Nephron (organoid): ENCODE measurements at regions not wholly inside any gene's neighbourhood (a gene's known extent, or its start where the extent isn't known, plus 50 kb on each side); places are given as distances from the start of the nearest gene placed in this dataset.

Experiments
- H3K27ac Mint-ChIP-seq, 3 experiments: 2 replicates each; pipeline ENCODE4 v1.8.0; 2020; ENCODE audit warnings: mixed read lengths in 3 of 3, mild to moderate bottlenecking in 2 of 3, moderate library complexity in 1 of 3
- H3K27me3 Mint-ChIP-seq: 2 replicates; pipeline ENCODE4 v1.8.0; 2021; ENCODE audit warnings: low read depth, mild to moderate bottlenecking, moderate library complexity, mixed read lengths
- H3K36me3 Mint-ChIP-seq: 2 replicates; pipeline ENCODE4 v1.8.0; 2020; ENCODE audit warnings: low read depth, mixed read lengths
- H3K4me1 Mint-ChIP-seq: 2 replicates; pipeline ENCODE4 v1.8.0; 2020; ENCODE audit warnings: mixed read lengths
- H3K4me3 Mint-ChIP-seq, 3 experiments: 2 replicates each; pipeline ENCODE4 v1.8.0; 2020; ENCODE audit warnings: mild to moderate bottlenecking in 3 of 3, mixed read lengths in 3 of 3, moderate library complexity in 2 of 3
- H3K9me3 Mint-ChIP-seq: 2 replicates; pipeline ENCODE4 v1.8.0; 2020; ENCODE audit warnings: mixed read lengths
- TF ChIP-seq, protein P1 (sequence below), 3 experiments: fragments of 200-600 bp; sonication (generic); IDR thresholded peaks; one replicate each; pipeline ENCODE4 v1.5.0; 2021; ENCODE audit warnings: antibody characterized with exemption in 3 of 3; ENCODE audit not compliant: unreplicated experiment in 3 of 3

GRCh38 chr12:124679533-124680371 is 112.3 kb upstream of the NCOR2 start:
- Mint-ChIP-seq H3K36me3 (peaks cover 6% of the 10 kb centered on the region), H3K4me1 (peaks cover 67% of the 10 kb centered on the region), H3K4me3 (no peak overlapping the region), H3K9me3 (no peaks in the 10 kb centered on the region), H3K27me3 (peaks cover 23% of the 10 kb centered on the region), H3K27ac (peak overlapping the region; percentile 75 to 85 (median 84))
- TF ChIP-seq, protein P1, sequence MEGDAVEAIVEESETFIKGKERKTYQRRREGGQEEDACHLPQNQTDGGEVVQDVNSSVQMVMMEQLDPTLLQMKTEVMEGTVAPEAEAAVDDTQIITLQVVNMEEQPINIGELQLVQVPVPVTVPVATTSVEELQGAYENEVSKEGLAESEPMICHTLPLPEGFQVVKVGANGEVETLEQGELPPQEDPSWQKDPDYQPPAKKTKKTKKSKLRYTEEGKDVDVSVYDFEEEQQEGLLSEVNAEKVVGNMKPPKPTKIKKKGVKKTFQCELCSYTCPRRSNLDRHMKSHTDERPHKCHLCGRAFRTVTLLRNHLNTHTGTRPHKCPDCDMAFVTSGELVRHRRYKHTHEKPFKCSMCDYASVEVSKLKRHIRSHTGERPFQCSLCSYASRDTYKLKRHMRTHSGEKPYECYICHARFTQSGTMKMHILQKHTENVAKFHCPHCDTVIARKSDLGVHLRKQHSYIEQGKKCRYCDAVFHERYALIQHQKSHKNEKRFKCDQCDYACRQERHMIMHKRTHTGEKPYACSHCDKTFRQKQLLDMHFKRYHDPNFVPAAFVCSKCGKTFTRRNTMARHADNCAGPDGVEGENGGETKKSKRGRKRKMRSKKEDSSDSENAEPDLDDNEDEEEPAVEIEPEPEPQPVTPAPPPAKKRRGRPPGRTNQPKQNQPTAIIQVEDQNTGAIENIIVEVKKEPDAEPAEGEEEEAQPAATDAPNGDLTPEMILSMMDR (IDR thresholded peaks at IDR 0.05; ENCODE audit: unreplicated experiment in 3 of 3): no peak

GRCh38 chr12:124679047-124679446 is 111.6 kb upstream of the NCOR2 start:
- TF ChIP-seq, protein P1 (IDR thresholded peaks at IDR 0.05; ENCODE audit: unreplicated experiment in 3 of 3): no peak
- H3K36me3 Mint-ChIP-seq: peaks cover 6% of the 10 kb centered on the region

DNA sequence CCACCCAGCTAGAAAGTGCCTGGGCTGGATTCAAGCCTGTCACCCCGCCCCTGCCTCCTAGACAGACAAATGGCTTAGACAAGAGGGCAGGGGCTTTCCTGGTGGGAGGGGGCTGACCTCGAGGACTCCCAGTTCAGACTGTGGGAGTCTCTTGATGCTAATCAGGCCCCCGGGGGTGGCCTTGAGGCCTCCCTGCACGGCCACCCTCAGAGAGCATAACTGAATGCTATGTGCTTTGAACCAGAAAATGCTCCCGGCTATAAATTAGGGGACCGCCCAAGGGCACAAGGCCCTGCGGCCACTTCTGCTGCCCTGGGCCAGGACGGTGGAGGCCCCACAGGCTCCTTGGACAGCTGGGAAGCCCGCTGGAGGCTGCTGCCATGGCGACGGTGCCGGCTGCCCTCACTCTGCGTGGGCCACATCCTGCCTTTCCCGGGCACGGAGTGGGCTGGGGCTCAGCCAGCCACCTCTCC is 111.0 kb upstream of the NCOR2 start:
- Mint-ChIP-seq H3K4me3 (no peak overlapping the region), H3K4me1 (peaks cover 64% of the 10 kb centered on the region)
- TF ChIP-seq, protein P1 (IDR thresholded peaks at IDR 0.05; ENCODE audit: unreplicated experiment in 3 of 3): no peak

More at GRCh38 chr12:124679047-124679446, 111.6 kb upstream of the NCOR2 start:
- Mint-ChIP-seq H3K4me3 (no peak overlapping the region), H3K4me1 (peaks cover 65% of the 10 kb centered on the region), H3K27me3 (peaks cover 20% of the 10 kb centered on the region), H3K27ac (peak overlapping the region; percentile 75 to 85 (median 84)), H3K9me3 (no peaks in the 10 kb centered on the region)

GRCh38 chr12:124677552-124678356 is 110.3 kb upstream of the NCOR2 start:
- Mint-ChIP-seq H3K4me1 (peaks cover 57% of the 10 kb centered on the region), H3K27me3 (peaks cover 20% of the 10 kb centered on the region), H3K4me3 (peak overlapping the region in 1 of 3 experiments; percentile 41), H3K9me3 (no peaks in the 10 kb centered on the region), H3K36me3 (peaks cover 6% of the 10 kb centered on the region), H3K27ac (peak overlapping the region; percentile 48 to 85 (median 75))
- TF ChIP-seq, protein P1 (IDR thresholded peaks at IDR 0.05; ENCODE audit: unreplicated experiment in 3 of 3): no peak

More for the DNA sequence above, 111.0 kb upstream of the NCOR2 start:
- Mint-ChIP-seq H3K27ac (peak overlapping the region; percentile 74 to 85 (median 84)), H3K36me3 (peaks cover 6% of the 10 kb centered on the region), H3K27me3 (peaks cover 20% of the 10 kb centered on the region), H3K9me3 (no peaks in the 10 kb centered on the region)

DNA sequence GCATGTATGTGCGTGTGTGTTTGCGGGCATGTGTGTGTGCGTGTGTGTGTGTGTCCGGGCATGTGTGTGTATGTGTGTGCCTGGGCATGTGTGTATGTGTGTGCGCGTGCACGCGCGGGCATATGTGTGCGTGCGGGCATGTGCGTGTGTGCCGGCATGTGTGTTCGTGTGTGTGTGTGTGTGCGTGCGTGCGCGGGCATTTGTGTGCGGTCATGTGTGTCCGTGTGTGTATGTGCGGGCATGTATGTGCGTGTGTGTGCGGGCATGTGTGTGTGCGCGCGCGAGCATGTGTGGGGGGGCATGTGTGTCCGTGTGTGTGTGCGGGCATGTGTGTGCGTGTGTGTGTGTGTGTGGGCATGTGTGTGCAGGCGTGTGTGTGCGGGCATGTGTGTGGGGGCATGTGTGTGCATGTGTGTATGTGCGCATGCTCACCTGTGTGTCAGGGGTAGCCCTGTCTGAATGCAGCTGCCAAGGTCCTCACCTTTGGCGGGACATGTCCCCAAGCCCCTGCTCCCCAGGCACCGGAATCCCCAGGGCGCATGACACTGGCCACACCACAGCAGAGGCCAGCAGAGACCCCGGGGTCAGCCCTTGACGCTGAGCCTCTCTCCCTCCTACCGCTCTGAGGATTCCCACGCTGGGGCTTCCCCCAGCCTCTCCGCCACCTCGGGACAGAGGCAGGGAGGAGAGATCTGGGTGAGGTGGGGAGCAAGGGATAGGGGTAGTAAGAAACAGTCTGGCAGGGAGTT is 109.5 kb upstream of the NCOR2 start:
- Mint-ChIP-seq H3K36me3 (peaks cover 6% of the 10 kb centered on the region), H3K27ac (peak overlapping the region; percentile 85 to 95 (median 88)), H3K4me3 (peak overlapping the region in 2 of 3 experiments; percentile 14 to 41), H3K27me3 (peaks cover 20% of the 10 kb centered on the region), H3K9me3 (no peaks in the 10 kb centered on the region), H3K4me1 (peaks cover 50% of the 10 kb centered on the region)
- TF ChIP-seq, protein P1 (IDR thresholded peaks at IDR 0.05; ENCODE audit: unreplicated experiment in 3 of 3): no peak
